Stimulated activated CD4-positive, alpha-beta T cell treated with anti-CD3 and anti-CD28 coated beads, Interleukin-4, amount 100 ng/mL, for 1 hour (primary cell): ENCODE measurements at regions not wholly inside any gene's neighbourhood (a gene's known extent, or its start where the extent isn't known, plus 50 kb on each side); places are given as distances from the start of the nearest gene placed in this dataset.
"Not testable (repeated sequence)": the region's sequence is repeated elsewhere in the genome, so short reads cannot be mapped to it uniquely, and the experiment has no call there.

Experiments used
- DNase-seq: peaks from one replicate; pipeline ENCODE4 v3.0.0-alpha.2; 2020

DNA sequence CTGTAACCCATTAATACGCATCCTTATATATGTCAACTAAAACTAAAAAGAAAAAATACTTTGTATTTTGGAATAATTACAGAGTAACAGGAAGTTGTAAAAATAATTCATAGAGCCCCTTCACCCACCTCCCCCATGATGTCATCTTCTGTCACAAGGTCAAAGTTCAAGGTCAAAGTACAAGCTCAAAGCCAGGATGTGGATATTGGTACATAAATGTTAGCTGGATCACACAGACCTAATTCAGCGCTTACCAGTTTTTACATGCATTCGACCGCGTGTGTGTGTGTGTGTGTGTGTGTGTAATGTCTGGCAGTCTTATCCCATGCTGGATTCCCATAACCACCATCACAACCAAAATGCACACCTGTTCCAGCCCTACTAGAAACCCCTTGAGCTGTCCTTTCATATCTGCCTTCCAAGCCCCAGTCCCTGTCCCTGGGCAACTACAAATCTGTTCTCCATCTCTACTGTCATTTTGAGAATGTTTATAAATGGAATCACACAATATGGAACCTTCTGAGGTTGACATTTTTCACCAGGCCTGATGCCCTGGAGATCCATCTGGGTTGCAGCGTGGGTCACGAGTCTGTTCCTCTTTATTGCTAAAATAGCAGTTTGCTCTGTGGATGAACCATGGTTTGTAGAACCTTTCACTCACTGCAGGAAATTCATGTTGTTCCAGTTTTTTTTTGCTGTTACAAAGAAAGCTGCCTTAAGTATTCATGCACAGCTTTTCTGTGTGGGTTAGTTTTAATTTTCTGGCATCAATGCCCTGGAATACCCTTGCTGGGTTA, 153.6 kb upstream of the PITRM1 start:
- DNase-seq: no peak

DNA sequence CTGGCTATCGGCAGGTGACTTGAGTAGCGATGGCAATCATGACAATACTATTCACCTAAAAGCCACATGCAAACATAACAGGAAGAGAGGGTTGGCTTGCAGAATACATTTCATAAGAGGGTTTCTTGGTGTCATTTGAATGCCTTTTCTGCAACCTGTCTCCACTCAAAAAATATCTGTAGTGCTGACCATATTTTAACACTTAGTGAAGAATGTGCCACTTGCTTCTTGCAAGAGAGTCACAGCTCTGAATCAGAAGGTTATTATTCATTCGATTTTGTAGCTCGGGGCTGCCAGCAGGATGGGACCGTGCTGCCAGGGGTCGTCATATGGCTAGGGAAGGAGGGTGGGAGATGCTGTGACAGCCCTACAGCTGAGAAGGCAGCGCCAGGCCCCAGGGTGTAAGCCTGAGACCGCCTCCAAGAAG, 152.0 kb upstream of the PITRM1 start:
- DNase-seq: no peak

DNA sequence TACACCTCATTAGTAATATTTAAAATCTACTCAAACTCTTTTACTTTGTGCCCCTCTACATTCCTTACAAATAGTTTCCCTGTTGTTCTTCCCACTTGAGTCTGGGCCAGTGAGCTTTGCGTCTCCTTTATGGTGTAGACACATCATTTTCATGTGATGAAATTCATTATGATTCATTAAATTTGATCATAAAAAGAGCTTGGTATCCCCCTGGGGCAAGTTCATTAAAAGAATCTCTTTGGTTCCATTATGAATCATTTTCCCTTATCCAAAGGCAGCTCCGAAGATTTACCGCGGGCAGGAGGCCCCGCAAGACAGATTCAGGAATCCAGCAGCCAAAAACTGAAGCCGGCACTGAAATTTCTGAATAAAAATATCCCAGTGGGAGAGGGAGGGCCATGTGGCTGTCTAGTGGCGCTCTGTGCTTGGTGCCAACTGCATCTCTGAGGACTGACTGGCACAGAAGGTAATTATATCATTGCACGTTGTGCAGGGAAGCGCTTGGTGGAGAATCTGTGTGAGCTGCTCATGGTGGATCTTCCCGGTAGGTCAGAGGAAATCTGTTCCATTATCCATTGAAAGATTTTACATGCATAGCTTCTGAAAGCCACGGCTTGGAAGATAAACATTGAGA, 151.4 kb upstream of the PITRM1 start:
- no peak for DNase-seq

DNA sequence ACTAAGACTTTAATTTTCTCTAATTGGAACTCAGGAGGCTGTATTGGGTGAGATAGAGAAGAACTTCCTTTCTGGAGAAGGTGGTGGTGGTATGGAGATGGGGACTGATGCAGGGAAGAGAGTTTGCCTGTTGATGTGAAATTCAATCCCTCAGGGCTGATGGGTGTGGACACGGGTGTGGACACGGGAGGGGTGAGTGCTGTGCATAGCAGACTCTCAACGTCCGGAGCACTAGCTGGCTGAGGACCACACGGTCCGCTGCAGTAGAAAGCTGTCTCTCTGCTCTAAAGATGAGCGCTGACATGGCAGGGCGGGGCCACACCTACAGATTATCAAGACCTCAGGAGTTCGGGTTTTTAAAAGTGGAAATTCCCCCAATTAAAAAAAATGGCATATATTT, 148.5 kb upstream of the PITRM1 start:
- DNase-seq: no peak

DNA sequence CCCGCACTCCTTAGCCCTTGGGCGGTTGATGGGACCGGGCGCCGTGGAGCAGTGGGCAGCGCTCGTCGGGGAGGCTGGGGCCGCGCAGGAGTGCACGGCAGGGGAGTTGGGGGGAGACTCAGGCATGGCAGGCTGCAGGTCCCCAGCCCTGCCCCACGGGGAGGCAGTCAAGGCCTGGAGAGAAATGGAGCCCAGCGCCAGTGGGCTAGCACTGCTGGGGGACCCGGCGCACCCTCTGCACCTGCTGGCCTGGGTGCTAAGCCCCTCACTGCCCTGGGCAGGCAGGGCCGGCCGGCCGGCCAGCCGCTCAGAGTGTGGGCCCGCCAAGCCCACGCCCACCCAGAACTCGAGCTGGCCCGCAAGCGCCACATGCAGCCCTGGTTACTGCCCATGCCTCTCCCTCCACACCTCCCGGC, 147.2 kb upstream of the PITRM1 start:
- no peak for DNase-seq

DNA sequence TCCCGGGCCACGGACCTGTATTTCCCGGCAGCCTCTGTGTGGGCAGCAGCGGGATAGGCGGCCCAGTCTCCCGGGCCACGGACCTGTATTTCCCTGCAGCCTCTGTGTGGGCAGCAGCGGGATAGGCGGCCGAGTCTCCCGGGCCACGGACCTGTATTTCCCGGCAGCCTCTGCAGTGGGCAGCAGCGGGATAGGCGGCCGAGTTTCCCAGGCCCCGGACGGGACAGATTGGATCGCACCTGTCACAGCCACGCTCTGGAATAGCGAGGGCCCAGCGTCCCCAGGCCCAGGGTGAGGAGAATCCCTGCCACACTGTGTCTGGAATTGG, 145.9 kb upstream of the PITRM1 start:
- DNase-seq: not testable (repeated sequence)

DNA sequence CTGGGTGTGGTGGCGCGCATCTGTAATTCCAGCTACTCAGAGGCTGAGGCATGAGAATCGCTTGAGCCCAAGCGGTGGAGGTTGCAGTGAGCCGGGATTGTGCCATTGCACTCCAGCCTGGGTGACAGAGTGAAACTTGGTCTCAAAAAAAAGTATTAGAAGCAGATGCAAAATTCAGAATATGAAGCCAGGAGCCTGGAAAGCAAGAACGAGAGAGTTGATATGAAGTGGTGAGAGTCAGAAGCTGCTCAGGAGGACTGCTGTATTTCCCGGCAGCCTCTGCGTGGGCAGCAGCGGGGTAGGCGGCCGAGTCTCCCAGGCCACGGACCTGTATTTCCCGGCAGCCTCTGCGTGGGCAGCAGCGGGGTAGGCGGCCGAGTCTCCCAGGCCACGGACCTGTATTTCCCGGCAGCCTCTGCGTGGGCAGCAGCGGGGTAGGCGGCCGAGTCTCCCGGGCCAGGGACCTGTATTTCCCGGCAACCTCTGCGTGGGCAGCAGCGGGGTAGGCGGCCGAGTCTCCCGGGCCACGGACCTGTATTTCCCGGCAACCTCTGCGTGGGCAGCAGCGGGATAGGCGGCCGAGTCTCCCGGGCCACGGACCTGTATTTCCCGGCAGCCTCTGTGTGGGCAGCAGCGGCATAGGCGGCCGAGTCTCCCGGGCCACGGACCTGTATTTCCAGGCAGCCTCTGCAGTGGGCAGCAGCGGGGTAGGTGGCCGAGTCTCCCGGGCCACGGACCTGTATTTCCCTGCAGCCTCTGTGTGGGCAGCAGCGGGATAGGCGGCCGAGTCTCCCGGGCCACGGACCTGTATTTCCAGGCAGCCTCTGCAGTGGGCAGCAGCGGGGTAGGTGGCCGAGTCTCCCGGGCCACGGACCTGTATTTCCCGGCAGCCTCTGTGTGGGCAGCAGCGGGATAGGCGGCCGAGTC, 145.2 kb upstream of the PITRM1 start:
- not testable (repeated sequence) for DNase-seq

DNA sequence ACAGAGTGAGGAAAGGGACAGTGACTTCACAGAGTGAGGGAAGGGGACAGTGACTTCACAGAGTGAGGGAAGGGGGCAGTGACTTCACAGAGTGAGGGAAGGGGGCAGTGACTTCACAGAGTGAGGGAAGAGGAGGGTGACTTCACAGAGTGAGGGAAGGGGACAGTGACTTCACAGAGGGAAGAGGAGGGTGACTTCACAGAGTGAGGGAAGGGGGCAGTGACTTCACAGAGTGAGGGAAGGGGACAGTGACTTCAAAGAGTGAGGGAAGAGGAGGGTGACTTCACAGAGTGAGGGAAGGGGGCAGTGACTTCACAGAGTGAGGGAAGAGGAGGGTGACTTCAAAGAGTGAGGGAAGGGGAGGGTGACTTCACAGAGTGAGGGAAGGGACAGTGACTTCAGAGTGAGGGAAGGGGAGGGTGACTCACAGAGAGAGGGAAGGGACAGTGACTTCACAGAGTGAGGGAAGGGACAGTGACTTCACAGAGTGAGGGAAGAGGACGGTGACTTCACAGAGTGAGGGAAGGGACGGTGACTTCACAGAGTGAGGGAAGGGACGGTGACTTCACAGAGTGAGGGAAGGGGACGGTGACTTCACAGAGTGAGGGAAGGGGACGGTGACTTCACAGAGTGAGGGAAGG, 142.0 kb upstream of the PITRM1 start:
- not testable (repeated sequence) for DNase-seq

DNA sequence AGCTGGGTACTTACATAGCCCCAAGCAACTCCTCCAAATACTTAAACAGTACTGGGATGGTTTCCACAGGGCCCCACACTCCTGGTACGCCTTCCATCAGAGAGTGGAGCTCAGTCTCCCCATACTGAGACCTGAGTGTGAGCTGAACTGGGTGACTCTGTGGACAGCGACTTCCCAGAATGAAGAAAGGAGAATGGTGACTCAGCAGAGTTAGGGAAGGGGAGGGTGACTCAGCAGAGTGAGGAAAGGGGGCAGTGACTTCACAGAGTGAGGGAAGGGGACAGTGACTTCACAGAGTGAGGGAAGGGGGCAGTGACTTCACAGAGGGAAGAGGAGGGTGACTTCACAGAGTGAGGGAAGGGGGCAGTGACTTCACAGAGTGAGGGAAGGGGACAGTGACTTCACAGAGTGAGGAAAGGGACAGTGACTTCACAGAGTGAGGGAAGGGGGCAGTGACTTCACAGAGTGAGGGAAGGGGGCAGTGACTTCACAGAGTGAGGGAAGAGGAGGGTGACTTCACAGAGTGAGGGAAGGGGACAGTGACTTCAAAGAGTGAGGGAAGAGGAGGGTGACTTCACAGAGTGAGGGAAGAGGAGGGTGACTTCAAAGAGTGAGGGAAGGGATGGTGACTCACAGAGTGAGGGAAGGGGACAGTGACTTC, 141.3 kb upstream of the PITRM1 start:
- not testable (repeated sequence) for DNase-seq

DNA sequence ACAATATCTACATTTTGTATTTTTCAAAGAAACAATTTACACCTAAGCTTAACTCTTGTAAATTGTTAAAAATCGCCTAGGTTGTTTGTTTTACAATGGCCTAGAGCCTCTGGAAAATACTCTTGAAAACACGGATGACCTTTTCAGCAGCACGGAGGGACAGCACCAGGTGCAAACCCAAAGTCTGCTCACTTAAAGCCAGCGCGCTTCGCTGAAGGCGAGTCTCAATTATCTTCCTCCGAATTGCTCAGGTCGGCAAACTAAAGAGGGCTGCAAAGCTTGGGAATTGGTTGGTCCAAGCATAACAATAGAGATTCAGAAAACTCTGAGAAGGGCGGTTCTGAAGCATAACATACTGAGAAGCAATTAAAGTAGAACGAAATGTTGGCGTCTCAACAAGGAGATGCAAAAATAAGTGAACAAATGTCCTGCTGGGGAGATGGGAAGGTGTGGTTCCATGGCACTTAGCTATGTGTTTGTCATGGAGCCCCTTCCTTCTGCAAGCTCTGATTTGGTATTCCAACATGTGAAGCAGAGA, 139.9 kb upstream of the PITRM1 start:
- no peak for DNase-seq

DNA sequence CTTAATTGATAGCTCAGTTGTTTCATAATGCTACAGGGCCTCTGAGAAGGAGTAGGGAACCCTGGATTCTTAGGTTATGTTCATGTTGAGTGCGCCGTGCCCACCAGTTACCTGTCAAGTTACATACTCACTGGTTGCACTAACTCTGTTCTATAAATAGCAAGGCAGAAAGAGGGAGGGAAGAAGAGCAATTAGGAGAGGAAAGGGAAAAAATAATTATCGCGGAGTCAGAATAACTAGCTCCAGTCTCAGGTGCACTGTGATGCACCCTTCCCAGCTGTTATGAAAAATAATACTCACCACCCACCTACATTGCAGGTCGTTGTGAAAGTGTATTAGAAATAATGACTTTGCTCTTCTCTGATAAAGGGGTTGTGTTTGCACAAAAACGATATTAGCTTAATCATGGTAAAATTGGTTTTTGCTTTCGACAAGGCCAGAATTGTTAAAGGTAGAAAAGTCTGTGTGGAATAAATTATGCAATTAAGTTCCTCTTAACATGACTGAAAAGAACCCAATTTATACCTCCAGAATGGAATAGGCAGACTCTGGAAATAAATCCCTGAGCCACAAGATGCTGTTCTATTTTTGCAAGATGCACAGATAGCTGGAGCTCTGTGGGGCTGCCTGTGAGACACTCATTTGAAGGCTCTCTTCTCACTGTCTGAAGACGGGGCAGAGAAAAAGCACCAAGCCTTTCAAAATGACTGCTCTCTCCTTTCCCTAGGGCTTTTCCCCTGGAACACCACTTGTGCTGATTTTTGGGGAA, 137.6 kb upstream of the PITRM1 start:
- DNase-seq: no peak

DNA sequence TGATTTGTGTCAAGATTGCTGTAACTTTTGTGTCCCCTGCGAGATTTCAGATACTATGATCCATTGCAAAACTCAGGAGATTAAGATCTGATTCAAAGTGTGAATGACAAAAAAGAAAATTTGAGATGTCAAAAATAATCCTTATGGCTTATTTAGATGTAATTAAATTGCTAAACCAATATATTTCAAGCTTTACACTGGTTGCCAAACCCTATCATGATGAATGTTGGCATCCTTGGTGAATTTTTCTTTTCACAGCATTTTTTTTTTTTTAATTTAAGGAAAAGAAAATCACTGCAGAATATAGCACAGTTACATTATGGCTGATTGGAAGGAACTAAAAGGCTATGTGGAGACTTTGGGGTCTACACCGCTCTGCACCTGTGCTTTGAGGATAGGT, 133.5 kb upstream of the PITRM1 start:
- DNase-seq: no peak

DNA sequence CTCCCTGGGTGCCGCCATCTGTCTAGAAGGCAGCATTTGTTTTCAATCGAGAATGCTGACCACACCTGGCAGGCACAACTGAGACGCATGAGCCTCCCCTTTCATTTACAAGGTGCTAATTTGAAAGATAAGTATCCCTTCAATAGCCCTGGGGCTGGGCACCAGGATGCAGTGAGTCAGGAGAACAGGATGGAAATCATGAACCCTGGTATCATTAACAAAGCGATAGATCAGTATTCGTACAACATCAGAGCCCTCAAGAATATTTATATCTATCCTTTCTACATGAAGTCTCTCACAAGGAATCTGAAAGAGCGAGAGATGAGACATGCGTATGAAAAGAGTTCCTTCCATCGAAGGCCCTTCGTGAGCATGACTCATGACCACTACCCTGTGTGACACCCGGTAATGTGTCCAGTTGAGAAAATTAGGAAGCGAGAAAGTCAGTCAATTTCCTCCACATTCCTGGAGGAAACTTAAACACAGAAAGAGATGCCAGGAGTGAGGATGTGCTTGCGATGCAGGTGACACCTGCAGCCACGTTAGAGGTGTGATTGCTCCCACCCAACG, 123.1 kb upstream of the PITRM1 start:
- DNase-seq: no peak

DNA sequence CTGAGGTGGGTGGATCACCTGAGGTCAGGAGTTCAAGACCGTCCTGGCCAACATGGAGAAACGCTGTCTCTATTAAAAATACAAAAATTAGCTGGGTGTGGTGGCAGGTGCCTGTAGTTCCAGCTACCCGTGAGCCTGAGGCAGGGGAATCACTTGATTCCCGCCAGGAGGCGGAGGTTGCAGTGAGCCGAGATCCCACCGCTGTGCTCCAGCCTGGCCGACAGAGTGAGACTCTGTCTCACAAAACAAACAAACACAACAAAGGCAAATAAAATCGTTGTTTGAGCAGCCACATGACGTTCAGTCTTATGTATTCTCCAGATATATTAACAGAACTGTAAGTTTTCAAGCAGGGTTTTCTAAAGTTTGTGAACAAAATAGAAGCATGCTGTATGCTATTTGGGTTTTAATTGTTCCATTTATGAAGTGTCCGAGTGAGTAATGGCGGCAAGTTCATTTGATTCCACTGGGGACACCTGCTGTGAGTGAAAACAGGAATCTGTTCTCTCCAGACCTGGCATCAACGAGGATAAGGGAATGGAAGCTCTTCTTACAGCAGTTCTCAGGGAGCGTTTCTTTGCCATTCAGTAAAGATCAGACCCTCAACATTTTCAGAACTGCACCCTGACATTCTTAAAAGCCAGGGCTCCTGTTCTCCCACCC, 122.5 kb upstream of the PITRM1 start:
- no peak for DNase-seq

DNA sequence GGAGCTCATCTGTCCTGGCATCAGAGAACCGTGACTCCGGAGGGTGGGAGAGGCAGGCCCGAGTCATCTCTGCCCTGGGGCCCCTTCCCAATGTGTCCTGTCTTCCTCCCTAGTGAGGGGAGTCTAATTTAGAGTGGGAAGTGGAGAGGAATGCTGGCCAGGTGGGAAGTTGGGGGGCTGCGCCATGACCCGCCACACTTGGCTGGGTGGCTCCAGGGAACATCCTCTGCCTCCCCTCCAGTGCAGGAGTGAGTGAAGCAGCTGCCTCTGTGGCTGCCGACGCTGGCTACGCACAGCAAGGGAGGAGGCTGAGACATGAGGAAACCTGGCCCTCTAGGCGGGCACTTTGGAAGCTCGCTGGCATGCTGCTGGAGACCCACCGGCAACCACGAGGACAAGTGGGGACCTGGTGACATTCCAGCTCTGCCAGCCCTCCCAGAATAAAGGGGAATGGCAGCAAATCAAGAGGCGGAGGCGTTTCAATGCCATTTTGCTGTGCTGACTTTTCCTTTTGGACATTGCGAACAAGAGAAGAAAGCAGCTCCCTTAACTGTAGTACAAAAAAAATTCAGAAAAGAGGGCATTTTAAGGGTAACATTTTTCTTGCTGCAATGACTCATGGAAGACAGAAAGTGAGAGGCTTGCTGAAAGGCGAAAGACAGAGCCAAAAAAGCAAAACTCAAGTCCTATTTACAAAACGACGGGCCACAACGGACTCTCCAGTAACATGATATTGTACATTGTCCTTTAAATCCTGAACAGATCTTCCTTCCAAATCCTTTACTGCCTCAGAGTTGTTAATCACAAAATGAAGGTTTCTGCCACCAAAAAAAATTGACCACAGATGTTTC, 121.2 kb upstream of the PITRM1 start:
- no peak for DNase-seq

DNA sequence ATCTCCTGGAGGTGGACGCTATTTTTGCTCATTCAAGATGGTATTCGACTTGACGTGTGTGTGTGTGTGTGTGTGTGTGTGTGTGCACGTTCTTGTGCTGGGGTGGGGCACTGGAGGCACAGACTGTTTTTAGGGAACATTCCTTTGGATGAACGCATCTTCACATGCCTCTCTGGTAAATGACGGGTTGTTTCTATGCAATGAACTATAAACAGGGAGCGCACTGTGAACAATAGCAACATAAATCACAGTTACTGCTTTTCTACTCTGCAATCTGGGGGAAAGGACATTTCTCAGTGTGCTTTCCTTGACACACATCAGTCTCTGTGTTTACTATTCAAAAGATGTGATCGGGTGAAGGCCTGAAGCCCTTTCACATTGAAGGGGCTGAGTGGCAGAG, 120.1 kb upstream of the PITRM1 start:
- DNase-seq: no peak

DNA sequence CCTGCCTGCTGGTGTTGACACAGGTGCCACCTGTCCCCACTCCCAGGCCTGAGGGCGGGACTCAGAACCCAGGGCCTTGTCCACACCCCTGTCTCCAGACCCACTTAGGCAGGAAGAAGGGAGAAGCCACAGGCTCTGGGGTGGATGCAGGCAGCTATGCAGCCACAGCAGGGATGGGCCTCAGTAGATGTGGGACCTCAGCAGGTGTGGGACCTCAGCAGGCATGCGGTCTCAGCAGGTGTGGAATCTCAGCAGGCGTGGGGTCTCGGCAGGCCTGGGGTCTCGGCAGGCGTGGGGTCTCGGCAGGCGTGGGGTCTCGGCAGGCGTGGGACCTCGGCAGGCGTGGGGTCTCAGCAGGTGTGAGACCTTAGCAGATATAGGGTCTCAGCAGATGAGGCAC, 118.0 kb upstream of the PITRM1 start:
- DNase-seq: no peak

DNA sequence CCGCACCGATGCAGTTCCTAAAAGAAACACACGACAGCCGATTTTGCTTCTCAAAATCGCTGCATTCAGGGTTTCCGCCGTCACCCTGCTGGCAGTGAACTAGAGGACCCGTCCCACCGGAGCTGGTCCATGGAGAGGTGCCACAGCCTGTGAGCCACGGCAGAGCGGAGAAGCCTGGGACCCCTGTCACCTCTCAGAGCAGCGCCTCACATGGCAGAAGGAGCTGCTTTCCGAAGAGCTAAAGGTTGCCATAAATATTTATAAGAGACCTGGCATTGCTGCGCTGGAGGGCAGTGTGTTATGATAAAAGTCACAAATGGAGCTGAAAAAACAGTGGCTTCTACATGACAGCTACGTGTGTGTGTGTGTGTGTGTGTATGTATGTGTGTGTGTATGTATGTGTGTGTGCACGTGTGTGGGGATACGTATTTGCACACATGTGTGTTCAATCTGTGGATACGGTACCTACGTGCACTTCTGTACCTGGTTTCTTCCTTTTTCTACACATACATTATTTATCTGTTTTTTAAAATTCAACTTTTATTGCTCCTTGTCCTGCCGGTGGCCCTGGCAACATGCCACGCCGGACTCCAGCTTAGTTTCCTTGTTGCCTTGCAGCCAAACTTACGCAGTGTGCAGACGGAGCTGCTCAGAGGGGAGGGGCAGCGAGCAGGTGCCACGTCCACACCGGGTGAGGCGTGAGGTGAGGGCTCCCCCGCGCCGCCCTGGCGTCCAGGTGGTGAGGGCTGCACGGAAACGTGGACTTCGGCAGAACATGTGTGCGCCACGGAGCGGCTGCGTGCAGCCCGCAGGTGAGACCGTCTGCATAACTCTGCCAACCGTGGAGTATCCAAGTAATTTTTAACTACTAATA, 115.2 kb upstream of the PITRM1 start:
- no peak for DNase-seq

DNA sequence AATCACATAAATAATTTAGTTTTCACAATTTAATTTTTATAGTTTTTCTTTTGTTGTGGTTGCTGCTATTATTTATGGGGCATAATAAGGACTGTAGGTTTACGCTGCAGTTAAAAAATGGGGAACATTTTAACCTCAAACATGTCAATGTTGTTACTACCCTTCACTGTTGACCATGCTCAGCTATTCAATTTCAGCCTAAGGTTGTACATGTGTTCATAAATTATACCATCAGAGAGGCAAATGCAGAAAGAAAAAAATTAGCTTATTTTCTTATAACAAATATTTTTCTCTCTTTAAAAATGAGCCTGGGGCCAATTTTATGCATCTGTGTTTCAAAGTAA, 110.1 kb upstream of the PITRM1 start:
- no peak for DNase-seq
